ENCODE measurements at regions not wholly inside any gene's neighbourhood (a gene's known extent, or its start where the extent isn't known, plus 50 kb on each side); places are given as distances from the start of the nearest gene placed in this dataset.

DNA sequence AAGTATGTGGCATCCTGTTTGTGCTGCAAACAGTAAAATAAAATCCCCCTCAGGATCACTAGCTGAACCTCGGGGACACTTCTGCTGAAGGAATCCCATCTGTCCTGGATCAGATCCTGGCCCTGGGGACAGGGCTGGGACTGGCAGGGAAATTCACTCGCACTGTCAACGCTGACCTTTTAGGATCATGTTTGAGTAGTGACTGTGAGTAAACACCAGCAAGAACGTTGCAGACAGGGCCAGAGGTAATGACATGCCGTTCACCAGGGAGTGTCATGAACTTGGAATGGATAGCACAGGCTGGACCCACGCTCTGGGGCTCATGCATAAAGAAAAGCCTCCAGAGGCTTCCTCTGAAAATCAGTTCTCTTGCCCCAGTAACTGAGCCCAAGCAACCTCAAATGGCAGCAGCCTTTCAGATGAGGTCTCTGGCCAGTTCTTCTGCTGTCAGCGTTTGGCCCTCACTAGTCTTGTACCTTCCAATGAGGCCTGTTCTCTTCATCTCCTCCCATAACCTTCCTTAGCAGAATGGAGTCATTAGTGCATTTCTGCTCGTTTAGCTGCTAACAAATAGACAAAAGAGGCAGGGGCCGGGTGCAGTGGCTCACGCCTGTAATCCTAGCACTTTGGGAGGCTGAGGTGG, 51.0 kb upstream of the BARX2 start (continued):
- TF ChIP-seq, protein P1, sequence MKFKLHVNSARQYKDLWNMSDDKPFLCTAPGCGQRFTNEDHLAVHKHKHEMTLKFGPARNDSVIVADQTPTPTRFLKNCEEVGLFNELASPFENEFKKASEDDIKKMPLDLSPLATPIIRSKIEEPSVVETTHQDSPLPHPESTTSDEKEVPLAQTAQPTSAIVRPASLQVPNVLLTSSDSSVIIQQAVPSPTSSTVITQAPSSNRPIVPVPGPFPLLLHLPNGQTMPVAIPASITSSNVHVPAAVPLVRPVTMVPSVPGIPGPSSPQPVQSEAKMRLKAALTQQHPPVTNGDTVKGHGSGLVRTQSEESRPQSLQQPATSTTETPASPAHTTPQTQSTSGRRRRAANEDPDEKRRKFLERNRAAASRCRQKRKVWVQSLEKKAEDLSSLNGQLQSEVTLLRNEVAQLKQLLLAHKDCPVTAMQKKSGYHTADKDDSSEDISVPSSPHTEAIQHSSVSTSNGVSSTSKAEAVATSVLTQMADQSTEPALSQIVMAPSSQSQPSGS (CRISPR knock-in tag; IDR thresholded peaks at IDR 0.05), result peak; percentile 69
- TF ChIP-seq GPBP1L1 (CRISPR knock-in tag; IDR thresholded peaks at IDR 0.05), result no peak
- TF ChIP-seq JDP2 (CRISPR knock-in tag; IDR thresholded peaks at IDR 0.05; ENCODE audit: borderline replicate concordance), result no peak
- TF ChIP-seq ZNF510 (CRISPR knock-in tag; IDR thresholded peaks at IDR 0.05; ENCODE audit: low read depth), result no peak
- peak; percentile 83 for TF ChIP-seq HHEX (CRISPR knock-in tag; IDR thresholded peaks at IDR 0.05)
- no peak; the same call in 1 of the 2 replicates for TF ChIP-seq FOXP1 (IDR thresholded peaks at IDR 0.05)
- TF ChIP-seq FOXP1 (CRISPR knock-in tag; IDR thresholded peaks at IDR 0.05), result peak; percentile 88
- no peak for TF ChIP-seq SMYD3 (CRISPR knock-in tag; IDR thresholded peaks at IDR 0.05)
- TF ChIP-seq ZNF773 (CRISPR knock-in tag; IDR thresholded peaks at IDR 0.05; ENCODE audit: borderline replicate concordance), result no peak
- no peak for TF ChIP-seq TSC22D2 (CRISPR knock-in tag; IDR thresholded peaks at IDR 0.05; ENCODE audit: borderline replicate concordance)
- no peak for TF ChIP-seq ZNF333 (CRISPR knock-in tag; IDR thresholded peaks at IDR 0.05; ENCODE audit: borderline replicate concordance)
- no peak for TF ChIP-seq ZNF138 (CRISPR knock-in tag; IDR thresholded peaks at IDR 0.05; ENCODE audit: low read depth)
- TF ChIP-seq, protein P2, sequence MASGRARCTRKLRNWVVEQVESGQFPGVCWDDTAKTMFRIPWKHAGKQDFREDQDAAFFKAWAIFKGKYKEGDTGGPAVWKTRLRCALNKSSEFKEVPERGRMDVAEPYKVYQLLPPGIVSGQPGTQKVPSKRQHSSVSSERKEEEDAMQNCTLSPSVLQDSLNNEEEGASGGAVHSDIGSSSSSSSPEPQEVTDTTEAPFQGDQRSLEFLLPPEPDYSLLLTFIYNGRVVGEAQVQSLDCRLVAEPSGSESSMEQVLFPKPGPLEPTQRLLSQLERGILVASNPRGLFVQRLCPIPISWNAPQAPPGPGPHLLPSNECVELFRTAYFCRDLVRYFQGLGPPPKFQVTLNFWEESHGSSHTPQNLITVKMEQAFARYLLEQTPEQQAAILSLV (CRISPR knock-in tag; IDR thresholded peaks at IDR 0.05; ENCODE audit: borderline replicate concordance), result no peak
- TF ChIP-seq, protein P3, sequence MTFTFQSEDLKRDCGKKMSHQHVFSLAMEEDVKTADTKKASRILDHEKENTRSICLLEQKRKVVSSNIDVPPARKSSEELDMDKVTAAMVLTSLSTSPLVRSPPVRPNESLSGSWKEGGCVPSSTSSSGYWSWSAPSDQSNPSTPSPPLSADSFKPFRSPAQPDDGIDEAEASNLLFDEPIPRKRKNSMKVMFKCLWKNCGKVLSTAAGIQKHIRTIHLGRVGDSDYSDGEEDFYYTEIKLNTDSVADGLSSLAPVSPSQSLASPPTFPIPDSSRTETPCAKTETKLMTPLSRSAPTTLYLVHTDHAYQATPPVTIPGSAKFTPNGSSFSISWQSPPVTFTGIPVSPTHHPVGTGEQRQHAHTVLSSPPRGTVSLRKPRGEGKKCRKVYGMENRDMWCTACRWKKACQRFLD (CRISPR knock-in tag; IDR thresholded peaks at IDR 0.05; ENCODE audit: borderline replicate concordance), result no peak
- TF ChIP-seq ARID3A (IDR thresholded peaks at IDR 0.05; ENCODE audit: low read depth, low read length), result no peak; the same call in 1 of the 2 replicates
- TF ChIP-seq ZNF484 (CRISPR knock-in tag; IDR thresholded peaks at IDR 0.05; ENCODE audit: borderline replicate concordance, low read depth), result no peak
- TF ChIP-seq NFE2L1 (CRISPR knock-in tag; IDR thresholded peaks at IDR 0.05; ENCODE audit: borderline replicate concordance), result no peak
- peak; percentile 16; the same call in 1 of the 2 replicates for TF ChIP-seq CEBPB (IDR thresholded peaks at IDR 0.05; ENCODE audit: borderline replicate concordance, low read depth, low read length)
- TF ChIP-seq, protein P4, sequence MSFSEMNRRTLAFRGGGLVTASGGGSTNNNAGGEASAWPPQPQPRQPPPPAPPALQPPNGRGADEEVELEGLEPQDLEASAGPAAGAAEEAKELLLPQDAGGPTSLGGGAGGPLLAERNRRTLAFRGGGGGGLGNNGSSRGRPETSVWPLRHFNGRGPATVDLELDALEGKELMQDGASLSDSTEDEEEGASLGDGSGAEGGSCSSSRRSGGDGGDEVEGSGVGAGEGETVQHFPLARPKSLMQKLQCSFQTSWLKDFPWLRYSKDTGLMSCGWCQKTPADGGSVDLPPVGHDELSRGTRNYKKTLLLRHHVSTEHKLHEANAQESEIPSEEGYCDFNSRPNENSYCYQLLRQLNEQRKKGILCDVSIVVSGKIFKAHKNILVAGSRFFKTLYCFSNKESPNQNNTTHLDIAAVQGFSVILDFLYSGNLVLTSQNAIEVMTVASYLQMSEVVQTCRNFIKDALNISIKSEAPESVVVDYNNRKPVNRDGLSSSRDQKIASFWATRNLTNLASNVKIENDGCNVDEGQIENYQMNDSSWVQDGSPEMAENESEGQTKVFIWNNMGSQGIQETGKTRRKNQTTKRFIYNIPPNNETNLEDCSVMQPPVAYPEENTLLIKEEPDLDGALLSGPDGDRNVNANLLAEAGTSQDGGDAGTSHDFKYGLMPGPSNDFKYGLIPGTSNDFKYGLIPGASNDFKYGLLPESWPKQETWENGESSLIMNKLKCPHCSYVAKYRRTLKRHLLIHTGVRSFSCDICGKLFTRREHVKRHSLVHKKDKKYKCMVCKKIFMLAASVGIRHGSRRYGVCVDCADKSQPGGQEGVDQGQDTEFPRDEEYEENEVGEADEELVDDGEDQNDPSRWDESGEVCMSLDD (CRISPR knock-in tag; IDR thresholded peaks at IDR 0.05; ENCODE audit: borderline replicate concordance), result no peak

Data from HepG2 (cell line).